GM18508 (cell line): ENCODE measurements at regions not wholly inside any gene's neighbourhood (a gene's known extent, or its start where the extent isn't known, plus 50 kb on each side); places are given as distances from the start of the nearest gene placed in this dataset.
A peak's percentile ranks its signal among the peaks of the same experiment; 100 is the strongest.

Experiments used
- ATAC-seq: cut with Tn5 transposase; IDR thresholded peaks from one replicate; pipeline ENCODE4 v1.9.1; 2021; ENCODE audit warnings: moderate number of reproducible peaks; ENCODE audit not compliant: insufficient read depth, unreplicated experiment

DNA sequence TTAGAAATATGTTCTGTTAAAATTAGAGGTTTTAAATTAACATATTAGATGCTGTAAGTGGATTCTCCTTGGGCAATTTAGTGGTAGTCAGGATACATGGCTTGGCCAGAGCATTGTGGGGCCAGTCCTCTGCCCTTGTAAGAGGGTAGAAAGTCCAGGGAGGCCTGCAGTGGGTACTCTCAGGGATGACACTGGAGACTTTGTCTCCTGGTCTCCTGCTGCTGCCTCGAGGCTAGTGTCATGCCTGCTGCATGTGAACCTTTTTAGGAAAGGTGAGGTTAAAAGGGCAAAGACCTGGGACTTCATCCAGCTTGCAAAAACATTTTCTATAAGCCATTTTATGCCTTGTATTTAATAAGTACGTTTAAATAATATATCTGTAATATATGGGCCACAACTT, 96.8 kb upstream of the PROK2 start:
- ATAC-seq = no peak

- no peak for ATAC-seq
Measured at GRCh38 chr3:71881041-71881440, 96.1 kb upstream of the PROK2 start.

- no peak for ATAC-seq
Measured at GRCh38 chr3:71879089-71879488, 94.1 kb upstream of the PROK2 start.

DNA sequence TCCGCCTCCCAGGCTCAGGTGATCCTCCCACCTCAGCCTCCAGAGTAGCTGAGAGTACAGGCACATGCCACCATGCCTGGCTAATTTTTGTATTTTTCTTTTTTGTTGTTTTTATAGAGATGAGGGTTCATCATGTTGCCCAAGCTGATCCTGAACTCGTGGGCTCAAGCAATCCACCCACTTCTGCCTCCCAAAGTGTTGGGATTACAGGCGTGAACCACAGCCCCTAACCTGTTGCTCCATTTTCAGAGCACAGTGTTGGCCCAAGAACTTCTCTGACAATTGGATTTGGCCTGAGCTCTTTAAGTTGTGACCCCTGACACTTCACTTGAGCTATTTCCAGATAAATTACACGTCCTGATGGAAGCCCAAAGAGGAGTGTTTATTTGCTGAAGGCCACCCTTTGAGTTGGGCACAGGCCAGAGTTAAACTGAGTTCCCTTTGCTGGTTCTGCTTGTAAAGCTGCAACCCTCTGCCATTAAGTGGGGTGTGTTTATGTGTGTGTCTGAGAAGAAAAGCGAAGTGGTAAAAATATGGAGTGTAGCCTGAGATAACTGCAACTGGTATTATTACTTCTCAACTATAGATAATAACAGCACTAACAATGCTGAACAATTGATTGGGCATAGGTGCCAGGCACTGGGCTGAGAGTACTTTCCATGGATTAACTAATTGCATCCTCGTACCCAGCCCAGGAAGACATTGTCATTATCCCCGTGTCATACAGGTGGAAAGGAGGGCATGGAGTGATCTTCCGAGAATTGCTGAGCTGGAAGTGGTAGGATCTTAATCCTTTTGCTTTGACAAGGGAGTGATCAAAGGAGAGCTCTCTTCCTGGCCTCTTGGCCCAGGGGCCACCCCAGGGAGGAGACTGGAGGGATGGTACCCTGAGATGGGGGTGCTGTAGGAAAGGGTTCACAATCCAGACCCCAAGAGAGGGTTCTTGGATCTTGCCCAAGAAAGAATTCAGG, 91.5 kb upstream of the PROK2 start:
- no peak for ATAC-seq

DNA sequence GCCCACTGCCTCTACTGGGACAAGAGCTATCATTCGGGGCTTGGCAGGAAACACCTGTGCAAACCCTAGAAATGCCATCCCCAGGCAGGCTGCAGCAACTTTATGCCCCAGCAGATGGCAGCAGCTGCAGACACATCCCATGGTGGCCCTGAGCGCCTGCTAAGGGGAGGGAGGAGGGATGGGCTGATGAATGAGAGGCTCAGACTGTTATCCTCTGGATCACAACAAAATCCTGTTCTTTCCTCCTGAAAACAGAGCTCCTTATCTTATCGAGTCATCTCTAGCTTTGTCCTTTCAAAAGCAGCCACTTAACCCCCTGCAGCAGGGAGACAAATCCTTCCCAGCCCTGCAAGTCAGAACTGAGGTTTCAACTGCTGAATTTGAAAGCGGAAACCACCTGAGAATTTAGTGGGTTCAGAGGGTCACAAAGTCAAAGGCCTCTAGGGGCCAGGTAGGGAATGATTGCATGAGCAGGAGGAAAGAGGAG, 90.6 kb upstream of the PROK2 start:
- ATAC-seq = peak; percentile 70

GRCh38 chr3:71874618-71875017, 89.7 kb upstream of the PROK2 start:
- no peak for ATAC-seq

- no peak for ATAC-seq
Measured at GRCh38 chr3:71873093-71873611, 88.2 kb upstream of the PROK2 start.

DNA sequence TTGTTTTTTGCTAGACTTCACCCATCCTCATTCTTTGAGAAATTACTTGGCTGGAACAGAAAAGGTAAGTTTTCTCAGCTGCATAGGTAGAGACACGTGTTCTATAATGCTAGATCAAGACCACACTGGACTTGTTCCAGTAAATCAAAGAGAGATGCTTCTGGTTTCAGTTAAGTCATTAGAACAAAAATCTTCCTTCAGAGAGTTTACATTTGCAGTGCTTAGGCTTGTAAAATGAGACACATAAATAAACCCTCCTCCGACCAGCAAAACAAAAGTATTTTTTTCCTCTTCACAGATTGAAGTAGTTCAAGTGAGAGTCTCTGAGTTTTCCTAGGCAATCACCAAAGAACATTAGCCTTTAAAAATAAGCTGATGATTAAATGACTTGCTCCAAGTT, 87.3 kb upstream of the PROK2 start:
- ATAC-seq = no peak

DNA sequence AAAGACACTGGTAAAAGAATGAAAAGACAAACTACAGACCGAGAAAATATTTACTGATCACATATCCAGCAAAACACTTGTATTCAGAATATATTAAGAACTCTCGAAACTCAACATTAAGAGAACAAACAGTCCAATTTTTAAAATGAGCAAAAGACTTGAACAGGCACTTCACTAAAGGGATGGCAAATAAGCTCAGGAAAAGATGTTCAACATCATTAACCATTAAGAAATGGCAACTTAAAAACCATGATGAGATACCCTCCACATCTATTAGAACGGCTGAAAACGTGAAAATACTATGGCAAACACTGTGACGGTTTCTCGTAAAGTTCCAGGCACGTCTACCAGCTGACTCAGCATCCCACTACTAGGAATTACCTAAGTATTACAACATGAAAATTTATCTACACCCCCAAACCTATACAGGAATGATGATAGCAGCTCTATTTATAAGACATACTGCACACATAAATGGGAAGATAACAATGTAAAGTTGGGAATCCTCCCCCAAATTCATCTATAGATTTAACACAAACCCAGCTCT, 86.1 kb upstream of the PROK2 start:
- no peak for ATAC-seq

GRCh38 chr3:71868876-71869275, 83.9 kb upstream of the PROK2 start:
- ATAC-seq = no peak

- no peak for ATAC-seq
Measured at GRCh38 chr3:71865727-71866126, 80.8 kb upstream of the PROK2 start.

DNA sequence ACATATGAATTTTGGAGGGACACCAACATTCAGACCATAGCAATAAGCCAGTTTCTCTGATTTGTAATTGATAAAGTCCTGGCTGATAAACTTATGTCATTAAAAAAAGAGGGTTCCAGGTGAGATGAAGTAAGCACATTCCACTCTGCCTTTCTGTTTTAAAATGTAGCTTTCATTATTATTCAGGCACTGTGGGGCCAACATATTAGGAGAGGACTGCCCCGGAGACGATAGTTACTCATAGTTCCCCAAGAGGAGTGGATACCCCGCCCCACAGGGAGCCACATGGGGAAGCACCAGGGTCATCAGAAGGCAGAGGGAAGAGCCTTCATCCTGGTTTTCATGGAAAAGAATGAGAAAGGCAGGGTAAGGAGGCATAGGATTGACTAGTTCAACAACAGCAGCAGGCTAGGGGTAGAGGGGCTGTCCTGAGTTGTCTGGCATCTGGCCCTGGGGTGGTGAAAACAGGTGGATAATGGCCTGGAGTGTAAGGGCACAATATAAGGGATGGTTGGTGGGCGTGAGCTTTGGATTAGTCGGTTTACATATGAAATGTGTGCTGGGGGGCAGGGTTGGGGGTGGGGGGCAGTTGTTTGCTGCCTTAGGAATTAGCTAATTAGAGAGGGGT, 78.7 kb upstream of the PROK2 start:
- no peak for ATAC-seq

DNA sequence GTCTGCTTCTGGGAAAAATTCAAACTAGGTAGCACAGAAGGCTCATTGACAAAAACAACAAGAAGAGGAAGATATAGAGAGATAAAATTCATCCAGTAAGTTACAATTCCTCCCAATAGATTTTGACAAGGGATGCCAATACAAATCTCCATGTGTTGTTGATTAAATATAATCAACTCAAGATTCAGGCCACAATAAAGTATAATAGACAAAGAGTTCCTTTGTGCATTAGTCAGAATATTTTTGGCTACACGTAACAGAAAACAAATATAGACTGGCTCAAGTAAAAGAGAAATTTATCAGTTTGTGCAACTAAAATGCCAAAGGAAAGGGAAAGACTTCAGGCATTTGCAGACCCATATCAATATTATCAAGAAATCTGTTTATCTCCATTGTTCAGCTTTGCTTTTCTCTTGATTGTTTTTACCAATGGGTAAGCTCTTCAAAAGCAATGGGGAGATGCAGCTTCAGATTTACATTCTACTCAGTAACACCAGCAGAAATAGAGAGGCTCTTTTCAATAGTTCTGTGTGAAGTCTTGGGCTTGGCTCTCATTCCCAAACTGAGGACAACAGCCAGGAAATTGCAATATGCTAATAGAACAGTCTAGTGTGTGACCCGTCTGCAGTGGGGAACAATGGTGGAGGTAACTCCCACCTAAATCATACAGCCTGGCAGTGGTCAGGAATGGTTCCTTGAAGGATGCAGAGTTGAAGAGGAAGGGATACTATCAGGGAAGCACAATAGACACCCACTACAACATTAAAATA, 77.6 kb upstream of the PROK2 start:
- ATAC-seq = no peak

DNA sequence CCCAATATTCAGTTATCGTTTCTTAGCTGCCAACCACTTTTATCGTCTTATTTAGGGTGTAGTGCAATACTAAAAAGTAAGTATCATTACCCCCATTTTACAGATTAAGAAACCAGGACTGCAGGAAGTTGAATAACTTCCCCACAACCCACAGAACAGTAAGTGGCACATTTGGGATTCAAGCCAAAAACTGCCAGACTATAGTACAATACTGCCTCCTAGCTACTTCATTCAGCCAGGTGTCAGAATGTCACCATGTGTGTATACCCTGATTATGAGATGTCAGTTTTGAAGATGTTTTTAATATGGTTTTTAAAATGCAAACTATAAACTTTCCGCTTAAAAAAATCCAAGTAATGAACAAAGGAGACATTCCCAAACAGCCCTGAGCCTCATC, 74.2 kb upstream of the PROK2 start:
- ATAC-seq = no peak

- no peak for ATAC-seq
Measured at GRCh38 chr3:71858503-71859122, 73.7 kb upstream of the PROK2 start.

DNA sequence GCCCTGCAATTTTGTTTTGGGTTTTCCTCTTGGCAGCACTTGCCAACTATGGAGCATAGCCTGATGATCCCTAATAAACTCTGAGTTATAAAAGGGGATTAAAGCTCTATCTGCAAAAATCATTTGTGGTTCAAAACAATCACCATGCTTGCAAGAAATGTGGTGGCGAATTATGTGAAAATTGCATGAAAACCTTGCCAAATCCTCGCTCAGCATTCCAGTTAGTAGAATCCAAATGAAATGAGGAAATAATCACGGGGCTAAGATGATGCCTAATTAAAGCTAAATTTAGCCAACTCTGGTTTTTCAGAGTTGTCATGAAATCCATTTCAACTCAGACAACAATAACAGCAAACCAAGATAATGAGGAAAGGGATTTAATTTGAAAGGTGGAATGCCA, 73.0 kb upstream of the PROK2 start:
- no peak for ATAC-seq

DNA sequence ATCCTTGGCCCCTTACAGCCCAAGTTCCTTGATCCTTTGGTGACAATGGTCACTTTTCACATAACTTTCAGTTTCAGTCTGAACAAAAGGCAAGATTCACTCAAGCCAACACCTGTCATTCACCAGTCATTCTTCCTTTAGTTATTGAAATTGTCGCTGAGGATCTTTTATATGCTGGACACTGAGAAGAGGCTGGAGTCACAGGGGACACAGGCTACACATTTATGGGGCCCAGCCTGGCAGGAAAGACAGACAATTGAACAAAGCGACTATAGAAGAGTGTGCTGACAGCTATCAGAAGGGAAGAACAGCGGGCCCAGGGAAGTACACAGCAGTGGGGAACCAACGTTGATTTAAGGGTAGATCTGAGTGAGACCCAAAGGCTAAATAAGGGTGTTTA, 69.8 kb upstream of the PROK2 start:
- no peak for ATAC-seq

DNA sequence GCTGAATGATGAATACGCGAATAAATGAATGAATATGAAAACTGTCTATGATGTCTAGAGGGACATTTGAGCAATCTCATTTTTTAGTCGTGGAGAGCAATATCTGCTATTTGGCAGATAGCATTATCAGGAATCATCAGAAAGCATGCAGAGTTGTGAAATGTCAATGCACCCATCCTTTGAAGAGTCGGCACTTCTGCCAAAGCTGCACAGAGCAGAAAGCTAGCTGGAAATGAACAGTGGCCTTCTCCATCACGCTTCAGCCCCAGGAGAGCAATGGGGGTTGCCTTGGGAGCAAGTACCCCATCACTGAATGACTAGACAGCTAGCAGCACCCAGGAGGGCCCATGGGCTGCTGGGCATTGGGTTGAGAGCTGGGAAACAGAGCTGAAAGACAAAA, 69.1 kb upstream of the PROK2 start:
- no peak for ATAC-seq

GRCh38 chr3:71851878-71852277, 66.9 kb upstream of the PROK2 start:
- ATAC-seq = no peak

GRCh38 chr3:71850654-71851053, 65.7 kb upstream of the PROK2 start:
- ATAC-seq = no peak
